Trophoblast cell (in vitro differentiated cells and primary cell): ENCODE measurements at regions not wholly inside any gene's neighbourhood (a gene's known extent, or its start where the extent isn't known, plus 50 kb on each side); places are given as distances from the start of the nearest gene placed in this dataset.

Experiments
- DNase-seq, 2 donors: peaks; one replicate each; pipeline ENCODE4 v3.0.0-alpha.2; 2016
- H2AFZ ChIP-seq: 2 replicates; pipeline ENCODE4 v1.6.1; 2013; ENCODE audit warnings: low read length, moderate library complexity, mild to moderate bottlenecking; ENCODE audit not compliant: insufficient read depth, poor library complexity
- H2AK5ac ChIP-seq: 2 replicates; pipeline ENCODE4 v1.6.1; 2013; ENCODE audit warnings: mild to moderate bottlenecking, low read length
- H2BK120ac ChIP-seq: 2 replicates; pipeline ENCODE4 v1.6.1; 2013; ENCODE audit warnings: low read length, mild to moderate bottlenecking, moderate library complexity; ENCODE audit not compliant: insufficient read depth, poor library complexity
- H2BK12ac ChIP-seq: 2 replicates; pipeline ENCODE4 v1.6.1; 2013; ENCODE audit warnings: mild to moderate bottlenecking, low read length, moderate library complexity
- H2BK5ac ChIP-seq: 2 replicates; pipeline ENCODE4 v1.6.1; 2013; ENCODE audit warnings: low read length, low read depth, moderate library complexity, mild to moderate bottlenecking; ENCODE audit not compliant: poor library complexity
- H3K14ac ChIP-seq: 2 replicates; pipeline ENCODE4 v1.6.1; 2013; ENCODE audit warnings: mild to moderate bottlenecking, low read length
- H3K18ac ChIP-seq: 2 replicates; pipeline ENCODE4 v1.6.1; 2013; ENCODE audit warnings: mild to moderate bottlenecking, low read length
- H3K23ac ChIP-seq: 2 replicates; pipeline ENCODE4 v1.6.1; 2013; ENCODE audit warnings: low read length
- H3K27ac ChIP-seq: 2 replicates; pipeline ENCODE4 v1.5.1; 2013; ENCODE audit warnings: low read depth, mild to moderate bottlenecking, inconsistent platforms, low read length, moderate library complexity
- H3K27me3 ChIP-seq: 2 replicates; pipeline ENCODE4 v1.6.1; 2013; ENCODE audit warnings: inconsistent platforms, mild to moderate bottlenecking, low read length, moderate library complexity; ENCODE audit not compliant: insufficient read depth
- H3K36me3 ChIP-seq, 2 experiments: 1 replicate in 1 of 2; 2 replicates in 1 of 2; pipeline ENCODE4 v1.6.1; 2013; ENCODE audit warnings: low read length in 2 of 2, mild to moderate bottlenecking in 2 of 2, moderate library complexity in 1 of 2; ENCODE audit not compliant: insufficient read depth in 2 of 2, control insufficient read depth in 1 of 2
- H3K4ac ChIP-seq: 2 replicates; pipeline ENCODE4 v1.6.1; 2013; ENCODE audit warnings: low read depth, mild to moderate bottlenecking, low read length, moderate library complexity
- H3K4me1 ChIP-seq, 2 experiments: 1 replicate in 1 of 2; 2 replicates in 1 of 2; pipeline ENCODE4 v1.6.1; 2013; ENCODE audit warnings: low read length in 2 of 2, mild to moderate bottlenecking in 2 of 2, moderate library complexity in 1 of 2; ENCODE audit not compliant: insufficient read depth in 2 of 2, control insufficient read depth in 1 of 2
- H3K4me2 ChIP-seq: 2 replicates; pipeline ENCODE4 v1.6.1; 2013; ENCODE audit warnings: inconsistent platforms, mild to moderate bottlenecking, low read length, moderate library complexity
- H3K4me3 ChIP-seq: 2 replicates; pipeline ENCODE4 v1.5.1; 2013; ENCODE audit warnings: mild to moderate bottlenecking, low read depth, low read length, inconsistent platforms
- H3K79me1 ChIP-seq: one replicate; pipeline ENCODE4 v1.6.1; 2013; ENCODE audit warnings: low read length
- H3K79me2 ChIP-seq: 2 replicates; pipeline ENCODE4 v1.6.1; 2013; ENCODE audit warnings: low read length, mild to moderate bottlenecking; ENCODE audit not compliant: control insufficient read depth, insufficient read depth, poor library complexity
- H3K9ac ChIP-seq: 2 replicates; pipeline ENCODE4 v1.6.1; 2013; ENCODE audit warnings: mild to moderate bottlenecking, low read length
- H3K9me3 ChIP-seq: 2 replicates; pipeline ENCODE4 v1.6.1; 2013; ENCODE audit warnings: low read depth, mild to moderate bottlenecking, control low read depth, inconsistent platforms, low read length; ENCODE audit not compliant: insufficient read depth
- H4K12ac ChIP-seq: 2 replicates; pipeline ENCODE4 v1.6.1; 2013; ENCODE audit warnings: low read depth, mild to moderate bottlenecking, low read length, moderate library complexity
- H4K8ac ChIP-seq: 2 replicates; pipeline ENCODE4 v1.6.1; 2013; ENCODE audit warnings: low read depth, mild to moderate bottlenecking, low read length, moderate library complexity
- H4K91ac ChIP-seq: one replicate; pipeline ENCODE4 v1.6.1; 2013; ENCODE audit warnings: low read depth, mild to moderate bottlenecking, low read length, moderate library complexity
- WGBS: extraction: QIAGEN DNeasy Blood & Tissue Kit; methylation state at CpG from one replicate; pipeline ENCODE4 v1.1.7; 2013; ENCODE audit warnings: missing lambda C conversion rate; ENCODE audit not compliant: insufficient read length, insufficient coverage; ENCODE audit errors: extremely low coverage; 5-methylcytosine and 5-hydroxymethylcytosine counted together

DNA sequence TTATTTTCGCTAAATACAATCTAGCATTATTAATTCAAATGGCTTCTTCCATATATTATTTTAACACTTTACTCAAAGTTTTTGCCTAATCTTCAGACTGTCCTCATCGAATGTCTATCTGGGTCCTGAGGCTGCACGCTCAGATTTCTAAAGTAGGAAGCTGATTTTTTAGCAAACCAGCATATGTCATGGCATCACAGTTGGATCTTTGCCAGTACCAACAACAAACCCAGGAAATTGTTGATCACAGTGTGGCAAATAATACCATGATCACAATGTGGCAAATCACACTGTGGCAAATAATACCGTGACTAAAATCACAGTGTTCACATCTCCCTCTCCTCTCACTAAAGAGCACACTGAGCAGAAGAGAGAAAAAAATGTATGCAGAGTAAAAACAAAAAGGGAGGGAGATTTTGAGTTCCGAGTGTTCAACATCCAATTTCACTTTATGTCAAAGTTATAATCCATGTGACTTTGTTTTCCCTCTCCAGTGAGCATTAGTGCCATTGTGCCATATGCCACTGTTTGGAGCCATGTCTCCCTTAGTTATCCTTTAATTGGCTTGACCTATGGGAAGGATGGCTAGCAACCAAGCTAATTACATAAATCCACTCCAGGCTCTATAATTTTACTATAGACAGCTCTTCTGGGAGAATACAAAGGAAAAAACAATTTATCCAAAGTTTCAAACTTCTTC lies 1059.6 kb downstream of the HACE1 start:
- H3K27ac ChIP-seq: no peak overlapping the region
- H2AK5ac ChIP-seq: no peak overlapping the region
- no CpG with 5 or more reads among the region's 5 CpGs for WGBS

GRCh38 chr6:103798166-103798565 lies 1061.6 kb downstream of the HACE1 start:
- Histone ChIP-seq H2BK5ac (no peak overlapping the region), H4K91ac (no peak overlapping the region), H4K8ac (no peak overlapping the region), H3K9ac (no peak overlapping the region), H3K79me2 (no peaks in the 10 kb centered on the region), H3K4me2 (no peak overlapping the region), H3K4me1 (no peaks in the 10 kb centered on the region), H3K27me3 (no peaks in the 10 kb centered on the region), H2BK120ac (no peak overlapping the region), H3K36me3 (no peaks in the 10 kb centered on the region), H3K9me3 (no peaks in the 10 kb centered on the region), H3K79me1 (no peaks in the 10 kb centered on the region), H2AFZ (no peak overlapping the region), H4K12ac (no peak overlapping the region), H3K27ac (no peak overlapping the region), H3K23ac (no peak overlapping the region), H3K4me3 (no peak overlapping the region), H3K14ac (no peak overlapping the region), H3K18ac (no peak overlapping the region), H2AK5ac (no peak overlapping the region), H2BK12ac (no peak overlapping the region), H3K4ac (no peak overlapping the region)
- no CpG with 5 or more reads among the region's 2 CpGs for WGBS
- no peak for DNase-seq

More for the DNA sequence above, 1059.6 kb downstream of the HACE1 start:
- Histone ChIP-seq H3K14ac (no peak overlapping the region), H3K23ac (no peak overlapping the region), H2AFZ (no peak overlapping the region), H2BK120ac (no peak overlapping the region), H3K4me2 (no peak overlapping the region), H3K9ac (no peak overlapping the region), H3K18ac (no peak overlapping the region), H3K79me2 (no peaks in the 10 kb centered on the region), H4K8ac (no peak overlapping the region), H2BK12ac (no peak overlapping the region), H2BK5ac (no peak overlapping the region), H4K12ac (no peak overlapping the region), H3K4me1 (no peaks in the 10 kb centered on the region), H3K27me3 (no peaks in the 10 kb centered on the region), H3K79me1 (no peaks in the 10 kb centered on the region), H4K91ac (no peak overlapping the region), H3K9me3 (no peaks in the 10 kb centered on the region), H3K4me3 (no peak overlapping the region), H3K36me3 (no peaks in the 10 kb centered on the region), H3K4ac (no peak overlapping the region)
- DNase-seq: no peak

DNA sequence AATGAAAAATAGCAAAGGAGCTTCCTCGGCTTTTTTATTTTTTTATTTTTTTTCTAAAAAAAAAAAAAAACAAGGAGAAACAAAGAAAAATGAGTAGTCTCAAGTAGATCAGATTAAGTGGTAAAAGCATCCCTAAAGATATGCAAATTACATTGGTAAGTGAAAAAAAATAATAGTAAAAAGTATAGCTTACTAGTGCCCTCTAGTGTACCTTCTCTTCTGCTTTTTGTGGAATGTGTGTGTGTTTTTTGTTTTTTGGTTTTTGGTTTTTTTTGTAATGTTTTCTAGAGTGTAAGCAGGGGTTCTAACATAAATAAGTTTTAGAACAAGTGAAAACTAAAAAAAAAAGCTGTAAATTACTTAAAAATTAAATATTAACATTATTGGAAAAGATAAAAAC lies 1062.0 kb downstream of the HACE1 start:
- Histone ChIP-seq H2AK5ac (no peak overlapping the region), H4K8ac (no peak overlapping the region)
- no CpG with 5 or more reads among the region's 1 CpG for WGBS

DNA sequence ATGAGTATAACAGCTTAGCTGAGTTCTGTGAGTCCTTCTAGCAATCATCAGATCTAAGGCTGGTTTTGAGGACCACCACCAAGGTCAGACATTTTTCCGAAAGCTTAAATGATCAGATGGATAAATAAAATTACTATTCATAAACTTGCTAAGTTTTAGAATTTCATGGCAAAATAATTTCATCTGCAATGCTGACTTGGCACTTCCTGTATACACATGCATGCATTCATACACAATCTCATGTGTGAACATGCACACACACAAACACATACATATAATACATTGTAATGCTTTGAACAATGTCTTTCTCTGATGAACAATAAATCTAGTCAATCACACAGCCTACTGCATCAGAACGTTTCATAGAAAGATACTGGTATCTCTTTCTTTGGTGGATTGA lies 1068.3 kb downstream of the HACE1 start:
- no CpG with 5 or more reads among the region's 2 CpGs for WGBS
- Histone ChIP-seq H3K4me2 (no peak overlapping the region), H3K36me3 (no peaks in the 10 kb centered on the region), H3K9me3 (no peaks in the 10 kb centered on the region), H2BK120ac (no peak overlapping the region), H4K12ac (no peak overlapping the region), H3K79me2 (no peaks in the 10 kb centered on the region), H4K91ac (no peak overlapping the region), H3K14ac (no peak overlapping the region), H3K4ac (no peak overlapping the region), H3K9ac (no peak overlapping the region), H2BK12ac (no peak overlapping the region), H2AFZ (no peak overlapping the region), H2BK5ac (no peak overlapping the region), H2AK5ac (no peak overlapping the region), H3K18ac (no peak overlapping the region), H3K27ac (no peak overlapping the region), H4K8ac (no peak overlapping the region), H3K79me1 (no peaks in the 10 kb centered on the region), H3K4me1 (no peaks in the 10 kb centered on the region), H3K27me3 (no peaks in the 10 kb centered on the region), H3K4me3 (no peak overlapping the region), H3K23ac (no peak overlapping the region)
- no peak for DNase-seq

More for the DNA sequence above, 1062.0 kb downstream of the HACE1 start:
- Histone ChIP-seq H3K36me3 (no peaks in the 10 kb centered on the region), H3K18ac (no peak overlapping the region), H3K79me1 (no peaks in the 10 kb centered on the region), H3K79me2 (no peaks in the 10 kb centered on the region), H3K27me3 (no peaks in the 10 kb centered on the region), H4K91ac (no peak overlapping the region), H3K23ac (no peak overlapping the region), H4K12ac (no peak overlapping the region), H3K4ac (no peak overlapping the region), H3K9me3 (no peaks in the 10 kb centered on the region), H2BK120ac (no peak overlapping the region), H3K4me1 (no peaks in the 10 kb centered on the region), H2BK12ac (no peak overlapping the region), H3K4me2 (no peak overlapping the region), H2AFZ (no peak overlapping the region), H3K14ac (no peak overlapping the region), H3K27ac (no peak overlapping the region), H3K4me3 (no peak overlapping the region), H3K9ac (no peak overlapping the region), H2BK5ac (no peak overlapping the region)
- DNase-seq: peak in 1 of 2 donors; percentile 44
